A549 (cell line): ENCODE measurements at regions not wholly inside any gene's neighbourhood (a gene's known extent, or its start where the extent isn't known, plus 50 kb on each side); places are given as distances from the start of the nearest gene placed in this dataset.

Experiments
- ATAC-seq, 2 experiments: fragments of 200-7000 bp in 1 of 2; fragments of >200 bp in 1 of 2; cut with Nextera tagmentation in 1 of 2; cut with Tn5 transposase in 1 of 2; 3 replicates each; pipeline versions ENCODE4 v1.8.0 to v1.9.1; 2018 to 2020; ENCODE audit warnings: mild to moderate bottlenecking in 1 of 2, moderate library complexity in 1 of 2
- CTCF ChIA-PET: fragments of 300-600 bp; sonication (Branson Sonifier 250); formaldehyde crosslinking; extraction: SDS; loops from one replicate; lab custom pipeline; 2021; ENCODE audit warnings: antibody characterized with exemption, inconsistent platforms; lab: Yijun Ruan, JAX
- POLR2A ChIA-PET: fragments of 350-600 bp; formaldehyde crosslinking; extraction: SDS; loops from one replicate; lab custom pipeline; 2021; ENCODE audit warnings: antibody characterized with exemption, inconsistent platforms; lab: Yijun Ruan, JAX
- DNase-seq, 2 experiments: peaks; one replicate each; pipeline versions ENCODE4 v3.0.0 to v3.0.0-alpha.2; 2011 to 2016; ENCODE audit warnings: low read depth in 1 of 2, low spot score in 1 of 2
- FAIRE-seq: peaks from 2 replicates; lab custom pipeline; 2011; peaks lifted over from hg19 to GRCh38; lab: Jason Lieb, UNC
- H3K27ac ChIP-seq, 2 experiments: fragments of >200 bp; sonication (Bioruptor Twin); formaldehyde crosslinking; 3 replicates each; pipeline ENCODE4 v1.5.1; 2016 to 2017
- H3K4me1 ChIP-seq: fragments of >200 bp; sonication (Bioruptor Twin); formaldehyde crosslinking; 3 replicates; pipeline ENCODE4 v1.6.1; 2016
- H3K4me2 ChIP-seq: fragments of >200 bp; sonication (Bioruptor Twin); formaldehyde crosslinking; 3 replicates; pipeline ENCODE4 v1.6.1; 2016
- H3K4me3 ChIP-seq: fragments of >200 bp; sonication (Bioruptor Twin); formaldehyde crosslinking; 3 replicates; pipeline ENCODE4 v1.5.1; 2016
- H3K9me3 ChIP-seq: fragments of >200 bp; sonication (Bioruptor Twin); formaldehyde crosslinking; 3 replicates; pipeline ENCODE4 v1.6.1; 2016
- BHLHE40 ChIP-seq: IDR thresholded peaks from 2 replicates; pipeline ENCODE4 v1.6.1; 2012; ENCODE audit warnings: low read depth, low read length, inconsistent platforms
- CHD2 ChIP-seq: fragments of 150-350 bp; IDR thresholded peaks from 2 replicates; pipeline ENCODE4 v1.6.1; 2014; ENCODE audit warnings: low read length; ENCODE audit not compliant: partially characterized antibody
- EHF ChIP-seq: fragments of 250-450 bp; sonication (Bioruptor Pico); IDR thresholded peaks from 2 replicates; pipeline ENCODE4 v1.5.0; 2020; ENCODE audit warnings: mild to moderate bottlenecking
- ESRRA ChIP-seq: fragments of 150-350 bp; IDR thresholded peaks from 2 replicates; pipeline ENCODE4 v1.6.1; 2014; ENCODE audit warnings: mild to moderate bottlenecking, low read length, borderline replicate concordance
- FOXS1 ChIP-seq: fragments of 250-450 bp; sonication (Bioruptor Pico); IDR thresholded peaks from 2 replicates; pipeline ENCODE4 v1.5.0; 2020; ENCODE audit warnings: mild to moderate bottlenecking, moderate library complexity
- HDAC2 ChIP-seq: fragments of 200-600 bp; sonication (generic); IDR thresholded peaks from 2 replicates; pipeline ENCODE4 v1.6.1; 2016
- JUN ChIP-seq, 2 experiments: fragments of >200 bp; sonication (Bioruptor Twin); formaldehyde crosslinking; IDR thresholded peaks; 2 replicates in 1 of 2; 3 replicates in 1 of 2; pipeline ENCODE4 v1.6.1; 2016 to 2017
- KDM5A ChIP-seq: fragments of 200-600 bp; sonication (generic); IDR thresholded peaks from 2 replicates; pipeline ENCODE4 v1.6.1; 2016; ENCODE audit warnings: antibody characterized with exemption, mild to moderate bottlenecking
- MAFK ChIP-seq: fragments of 450-650 bp; IDR thresholded peaks from 2 replicates; pipeline ENCODE4 v1.6.1; 2014; ENCODE audit not compliant: partially characterized antibody
- MAX ChIP-seq: IDR thresholded peaks from 2 replicates; pipeline ENCODE4 v1.6.1; 2012
- MAZ ChIP-seq: fragments of 150-350 bp; IDR thresholded peaks from 2 replicates; pipeline ENCODE4 v1.6.1; 2014; ENCODE audit warnings: antibody characterized with exemption, low read depth, low read length, borderline replicate concordance
- NFE2L2 ChIP-seq: fragments of 150-350 bp; conservative IDR thresholded peaks from 2 replicates; pipeline ENCODE4 v1.6.1; 2014; ENCODE audit warnings: low read length
- NR3C1 ChIP-seq: fragments of >200 bp; sonication (Bioruptor Twin); formaldehyde crosslinking; IDR thresholded peaks from 3 replicates; pipeline ENCODE4 v1.6.1; 2017
- PHF8 ChIP-seq: fragments of 200-600 bp; sonication (generic); IDR thresholded peaks from 2 replicates; pipeline ENCODE4 v1.6.1; 2016; ENCODE audit warnings: low read depth, mild to moderate bottlenecking, antibody characterized with exemption, moderate library complexity, borderline replicate concordance
- POLR2A ChIP-seq: IDR thresholded peaks from 2 replicates; pipeline ENCODE4 v1.6.1; 2012; ENCODE audit warnings: mild to moderate bottlenecking, low read length
- RARB ChIP-seq: fragments of 250-450 bp; sonication (Bioruptor Pico); IDR thresholded peaks from 2 replicates; pipeline ENCODE4 v1.8.0; 2021; ENCODE audit warnings: mild to moderate bottlenecking, moderate library complexity
- REST ChIP-seq: fragments of 200-600 bp; sonication (generic); IDR thresholded peaks from 2 replicates; pipeline ENCODE4 v1.6.1; 2016; ENCODE audit warnings: antibody characterized with exemption, mild to moderate bottlenecking, moderate library complexity
- RNF2 ChIP-seq: fragments of 200-600 bp; sonication (generic); IDR thresholded peaks from 2 replicates; pipeline ENCODE4 v1.6.1; 2016; ENCODE audit warnings: low read depth, mild to moderate bottlenecking, antibody characterized with exemption, moderate library complexity, borderline replicate concordance
- TFCP2L1 ChIP-seq: fragments of 250-450 bp; sonication (Bioruptor Pico); IDR thresholded peaks from 2 replicates; pipeline ENCODE4 v1.5.0; 2021; ENCODE audit warnings: mild to moderate bottlenecking
- USF2 ChIP-seq: fragments of 450-650 bp; IDR thresholded peaks from 2 replicates; pipeline ENCODE4 v1.6.1; 2014; ENCODE audit warnings: antibody characterized with exemption
- ZC3H11A ChIP-seq: fragments of 450-650 bp; IDR thresholded peaks from 2 replicates; pipeline ENCODE4 v1.6.1; 2014; ENCODE audit warnings: antibody characterized with exemption, mild to moderate bottlenecking
- WGBS: methylation state at CpG from one replicate; pipeline ENCODE4 v1.1.6; 2017; ENCODE audit errors: missing lambda C conversion rate; 5-methylcytosine and 5-hydroxymethylcytosine counted together
- TF ChIP-seq, protein P1 (sequence below): fragments of 250-450 bp; sonication (Bioruptor Pico); IDR thresholded peaks from 2 replicates; pipeline ENCODE4 v1.5.0; 2021; ENCODE audit warnings: mild to moderate bottlenecking, moderate library complexity, borderline replicate concordance
- TF ChIP-seq, protein P2 (sequence below): fragments of 150-350 bp; IDR thresholded peaks from 2 replicates; pipeline ENCODE4 v1.6.1; 2014; ENCODE audit warnings: low read depth, mild to moderate bottlenecking, low read length
- TF ChIP-seq, protein P3 (sequence below): fragments of >200 bp; sonication (Bioruptor Twin); formaldehyde crosslinking; IDR thresholded peaks from 2 replicates; pipeline ENCODE4 v1.6.1; 2016
- TF ChIP-seq, protein P4 (sequence below): IDR thresholded peaks from 2 replicates; pipeline ENCODE4 v1.6.1; 2012

GRCh38 chr18:78837754-78838153 is 141.9 kb upstream of the SALL3 start:
- ATAC-seq: no peak
- CTCF ChIA-PET: interaction anchor here (0.5 kb wide), 1 partner anchor 630 kb away, joined by 3 read pairs; no protein-coding TSS in a partner anchor

GRCh38 chr18:78838183-78838582 is 141.4 kb upstream of the SALL3 start:
- Histone ChIP-seq H3K4me2 (no peak overlapping the region), H3K4me3 (no peak overlapping the region), H3K4me1 (no peaks in the 10 kb centered on the region), H3K9me3 (no peaks in the 10 kb centered on the region), H3K27ac (no peak overlapping the region)
- TF ChIP-seq MAZ: no peak
- no peak for TF ChIP-seq CHD2
- no peak for TF ChIP-seq JUN (IDR thresholded peaks at IDR 0.05)
- no peak for TF ChIP-seq ESRRA
- TF ChIP-seq PHF8: no peak
- TF ChIP-seq TFCP2L1 (CRISPR knock-in tag): no peak
- no peak for TF ChIP-seq RARB (CRISPR knock-in tag)
- TF ChIP-seq RNF2: no peak
- no peak for TF ChIP-seq MAFK
- CTCF ChIA-PET: interaction anchor here (0.5 kb wide), 1 partner anchor 629 kb away, joined by 3 read pairs; no protein-coding TSS in a partner anchor
- no peak for FAIRE-seq
- WGBS: 45% methylated on average over 7 of the region's 7 CpGs
- ATAC-seq: no peak
- POLR2A ChIA-PET: no interaction called here
- DNase-seq: no peak

More at GRCh38 chr18:78837754-78838153, 141.9 kb upstream of the SALL3 start:
- Histone ChIP-seq H3K4me2 (no peak overlapping the region), H3K4me3 (no peak overlapping the region), H3K9me3 (no peaks in the 10 kb centered on the region), H3K27ac (no peak overlapping the region), H3K4me1 (no peaks in the 10 kb centered on the region)
- no peak for DNase-seq
- no peak for TF ChIP-seq JUN (IDR thresholded peaks at IDR 0.05)
- no peak for TF ChIP-seq KDM5A
- TF ChIP-seq NR3C1: no peak
- FAIRE-seq: no peak
- WGBS: 61% methylated on average over 14 of the region's 14 CpGs
- POLR2A ChIA-PET: no interaction called here

DNA sequence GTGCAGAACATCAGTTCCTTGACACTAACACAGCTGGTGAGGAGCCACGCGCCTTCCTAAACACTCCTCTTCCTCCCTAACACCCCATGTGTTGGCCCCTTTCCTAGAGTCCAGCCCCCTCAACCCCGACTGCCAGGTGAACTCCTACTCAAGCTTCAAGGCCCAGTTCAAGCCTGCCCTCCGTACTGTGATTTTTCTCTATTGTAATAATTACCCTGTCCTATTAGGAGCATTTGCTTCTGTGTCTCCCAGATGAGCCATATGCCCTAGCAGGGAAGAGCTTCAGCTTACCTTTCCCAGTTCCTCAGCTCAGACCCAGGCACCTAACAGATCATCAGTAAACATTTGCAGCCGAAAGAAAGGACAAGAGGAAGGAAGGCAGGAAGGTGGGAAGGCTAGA is 130.6 kb upstream of the SALL3 start:
- no peaks in the 10 kb centered on the region for H3K9me3 ChIP-seq

More for the DNA sequence above, 130.6 kb upstream of the SALL3 start:
- ATAC-seq: no peak
- no peak for DNase-seq
- ChIA-PET POLR2A (no interaction called here), CTCF (no interaction called here)
- FAIRE-seq: no peak
- H3K4me2 ChIP-seq: no peak overlapping the region
- H3K4me1 ChIP-seq: no peaks in the 10 kb centered on the region
- 23% methylated on average over 5 of the region's 5 CpGs for WGBS
- H3K27ac ChIP-seq: no peak overlapping the region
- TF ChIP-seq, protein P1, sequence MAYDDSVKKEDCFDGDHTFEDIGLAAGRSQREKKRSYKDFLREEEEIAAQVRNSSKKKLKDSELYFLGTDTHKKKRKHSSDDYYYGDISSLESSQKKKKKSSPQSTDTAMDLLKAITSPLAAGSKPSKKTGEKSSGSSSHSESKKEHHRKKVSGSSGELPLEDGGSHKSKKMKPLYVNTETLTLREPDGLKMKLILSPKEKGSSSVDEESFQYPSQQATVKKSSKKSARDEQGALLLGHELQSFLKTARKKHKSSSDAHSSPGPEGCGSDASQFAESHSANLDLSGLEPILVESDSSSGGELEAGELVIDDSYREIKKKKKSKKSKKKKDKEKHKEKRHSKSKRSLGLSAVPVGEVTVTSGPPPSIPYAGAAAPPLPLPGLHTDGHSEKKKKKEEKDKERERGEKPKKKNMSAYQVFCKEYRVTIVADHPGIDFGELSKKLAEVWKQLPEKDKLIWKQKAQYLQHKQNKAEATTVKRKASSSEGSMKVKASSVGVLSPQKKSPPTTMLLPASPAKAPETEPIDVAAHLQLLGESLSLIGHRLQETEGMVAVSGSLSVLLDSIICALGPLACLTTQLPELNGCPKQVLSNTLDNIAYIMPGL: no peak
- TF ChIP-seq HDAC2: no peak
- TF ChIP-seq, protein P2, sequence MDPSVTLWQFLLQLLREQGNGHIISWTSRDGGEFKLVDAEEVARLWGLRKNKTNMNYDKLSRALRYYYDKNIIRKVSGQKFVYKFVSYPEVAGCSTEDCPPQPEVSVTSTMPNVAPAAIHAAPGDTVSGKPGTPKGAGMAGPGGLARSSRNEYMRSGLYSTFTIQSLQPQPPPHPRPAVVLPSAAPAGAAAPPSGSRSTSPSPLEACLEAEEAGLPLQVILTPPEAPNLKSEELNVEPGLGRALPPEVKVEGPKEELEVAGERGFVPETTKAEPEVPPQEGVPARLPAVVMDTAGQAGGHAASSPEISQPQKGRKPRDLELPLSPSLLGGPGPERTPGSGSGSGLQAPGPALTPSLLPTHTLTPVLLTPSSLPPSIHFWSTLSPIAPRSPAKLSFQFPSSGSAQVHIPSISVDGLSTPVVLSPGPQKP: no peak
- no peak for TF ChIP-seq POLR2A
- no peak for TF ChIP-seq RARB (CRISPR knock-in tag)
- no peak for TF ChIP-seq ZC3H11A
- TF ChIP-seq, protein P3, sequence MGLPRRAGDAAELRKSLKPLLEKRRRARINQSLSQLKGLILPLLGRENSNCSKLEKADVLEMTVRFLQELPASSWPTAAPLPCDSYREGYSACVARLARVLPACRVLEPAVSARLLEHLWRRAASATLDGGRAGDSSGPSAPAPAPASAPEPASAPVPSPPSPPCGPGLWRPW: no peak
- TF ChIP-seq NR3C1: no peak
- TF ChIP-seq BHLHE40: no peak
- TF ChIP-seq NFE2L2: no peak
- TF ChIP-seq PHF8: no peak
- TF ChIP-seq REST: no peak
- no peak for TF ChIP-seq USF2
- no peak for TF ChIP-seq CHD2
- TF ChIP-seq FOXS1 (CRISPR knock-in tag): no peak
- TF ChIP-seq MAX: no peak
- TF ChIP-seq, protein P4, sequence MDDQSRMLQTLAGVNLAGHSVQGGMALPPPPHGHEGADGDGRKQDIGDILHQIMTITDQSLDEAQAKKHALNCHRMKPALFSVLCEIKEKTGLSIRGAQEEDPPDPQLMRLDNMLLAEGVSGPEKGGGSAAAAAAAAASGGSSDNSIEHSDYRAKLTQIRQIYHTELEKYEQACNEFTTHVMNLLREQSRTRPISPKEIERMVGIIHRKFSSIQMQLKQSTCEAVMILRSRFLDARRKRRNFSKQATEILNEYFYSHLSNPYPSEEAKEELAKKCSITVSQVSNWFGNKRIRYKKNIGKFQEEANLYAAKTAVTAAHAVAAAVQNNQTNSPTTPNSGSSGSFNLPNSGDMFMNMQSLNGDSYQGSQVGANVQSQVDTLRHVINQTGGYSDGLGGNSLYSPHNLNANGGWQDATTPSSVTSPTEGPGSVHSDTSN: no peak
- TF ChIP-seq EHF (CRISPR knock-in tag): no peak
- no peak overlapping the region for H3K4me3 ChIP-seq
